ENCODE measurements at regions not wholly inside any gene's neighbourhood (a gene's known extent, or its start where the extent isn't known, plus 50 kb on each side); places are given as distances from the start of the nearest gene placed in this dataset.

DNA sequence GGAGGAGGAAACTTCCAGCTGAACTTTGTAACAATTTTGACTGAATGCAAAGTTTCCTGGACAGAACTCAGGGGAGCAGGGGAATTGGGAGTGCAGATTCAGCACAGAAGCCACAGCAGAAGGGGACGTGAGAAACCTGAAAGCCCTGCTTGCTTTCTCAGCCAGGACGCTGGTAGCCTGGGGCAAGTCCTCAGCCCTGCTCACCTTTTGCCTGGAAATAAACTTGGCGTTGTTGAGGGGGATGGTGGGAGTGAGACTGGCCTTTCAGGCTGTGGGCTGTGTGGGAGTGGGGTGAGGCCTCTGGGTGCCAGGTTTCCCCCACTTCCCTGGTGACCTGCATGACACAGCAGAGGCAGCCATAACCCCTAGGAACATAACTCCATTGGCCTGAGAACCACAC lies 238.1 kb upstream of the HS3ST5 start:
- H3K27me3 ChIP-seq (replicated peaks in 1 of 2; ENCODE audit: control insufficient read depth in 2 of 2, insufficient read depth in 2 of 2, low read length in 1 of 2): no peaks in the 10 kb centered on the region
- WGBS (ENCODE audit: insufficient coverage, insufficient replicate concordance, low lambda C conversion rate, missing lambda C conversion rate): 10% methylated on average over 3 of the region's 3 CpGs
- no peak for DNase-seq (ENCODE audit: low read depth, low spot score)
- FAIRE-seq: no peak
- BruUV-seq (replicated peaks): no TSS peak
- H3K4me3 ChIP-seq: no peak overlapping the region
- ATAC-seq: no peak
- intact Hi-C loops (cut with micrococcal nuclease; ENCODE audit: unreplicated experiment) (no loop called here), in situ Hi-C loops (cut with MboI) (no loop called here)
- no peaks in the 10 kb centered on the region for H3K36me3 ChIP-seq (ENCODE audit: control insufficient read depth in 2 of 2, insufficient read depth in 2 of 2, low read length in 1 of 2)
- no peaks in the 10 kb centered on the region for H4K20me1 ChIP-seq (ENCODE audit: control insufficient read depth, insufficient read depth)
- no peak overlapping the region for H3K9ac ChIP-seq (ENCODE audit: control insufficient read depth, insufficient read depth, low read length)
- no peak overlapping the region for H2AFZ ChIP-seq (ENCODE audit: control insufficient read depth, low read depth, low read length)
- TF ChIP-seq, protein P1, sequence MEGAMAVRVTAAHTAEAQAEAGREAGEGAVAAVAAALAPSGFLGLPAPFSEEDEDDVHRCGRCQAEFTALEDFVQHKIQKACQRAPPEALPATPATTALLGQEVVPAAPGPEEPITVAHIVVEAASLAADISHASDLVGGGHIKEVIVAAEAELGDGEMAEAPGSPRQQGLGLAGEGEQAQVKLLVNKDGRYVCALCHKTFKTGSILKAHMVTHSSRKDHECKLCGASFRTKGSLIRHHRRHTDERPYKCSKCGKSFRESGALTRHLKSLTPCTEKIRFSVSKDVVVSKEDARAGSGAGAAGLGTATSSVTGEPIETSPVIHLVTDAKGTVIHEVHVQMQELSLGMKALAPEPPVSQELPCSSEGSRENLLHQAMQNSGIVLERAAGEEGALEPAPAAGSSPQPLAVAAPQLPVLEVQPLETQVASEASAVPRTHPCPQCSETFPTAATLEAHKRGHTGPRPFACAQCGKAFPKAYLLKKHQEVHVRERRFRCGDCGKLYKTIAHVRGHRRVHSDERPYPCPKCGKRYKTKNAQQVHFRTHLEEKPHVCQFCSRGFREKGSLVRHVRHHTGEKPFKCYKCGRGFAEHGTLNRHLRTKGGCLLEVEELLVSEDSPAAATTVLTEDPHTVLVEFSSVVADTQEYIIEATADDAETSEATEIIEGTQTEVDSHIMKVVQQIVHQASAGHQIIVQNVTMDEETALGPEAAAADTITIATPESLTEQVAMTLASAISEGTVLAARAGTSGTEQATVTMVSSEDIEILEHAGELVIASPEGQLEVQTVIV (IDR thresholded peaks at IDR 0.05; ENCODE audit: borderline replicate concordance, partially characterized antibody): no peak
- TF ChIP-seq, protein P2, sequence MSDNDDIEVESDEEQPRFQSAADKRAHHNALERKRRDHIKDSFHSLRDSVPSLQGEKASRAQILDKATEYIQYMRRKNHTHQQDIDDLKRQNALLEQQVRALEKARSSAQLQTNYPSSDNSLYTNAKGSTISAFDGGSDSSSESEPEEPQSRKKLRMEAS (IDR thresholded peaks at IDR 0.05; ENCODE audit: low read depth, low read length): no peak
- TF ChIP-seq HDGF (IDR thresholded peaks at IDR 0.05): no peak
- no peak for TF ChIP-seq SIX5 (IDR thresholded peaks at IDR 0.05; ENCODE audit: low read depth, low read length, severe bottlenecking)
- TF ChIP-seq STAT3 (IDR thresholded peaks at IDR 0.05; ENCODE audit: low read depth, low read length): no peak
- TF ChIP-seq FOS (IDR thresholded peaks at IDR 0.05; ENCODE audit: borderline replicate concordance, extremely low read depth, insufficient read length): no peak
- TF ChIP-seq ESRRA (IDR thresholded peaks at IDR 0.05; ENCODE audit: low read length): no peak
- no peak for TF ChIP-seq ASH2L (IDR thresholded peaks at IDR 0.05; ENCODE audit: borderline replicate concordance, low read depth)
- no peak for TF ChIP-seq NFYA (IDR thresholded peaks at IDR 0.05; ENCODE audit: borderline replicate concordance, low read depth, low read length)
- TF ChIP-seq, protein P3, sequence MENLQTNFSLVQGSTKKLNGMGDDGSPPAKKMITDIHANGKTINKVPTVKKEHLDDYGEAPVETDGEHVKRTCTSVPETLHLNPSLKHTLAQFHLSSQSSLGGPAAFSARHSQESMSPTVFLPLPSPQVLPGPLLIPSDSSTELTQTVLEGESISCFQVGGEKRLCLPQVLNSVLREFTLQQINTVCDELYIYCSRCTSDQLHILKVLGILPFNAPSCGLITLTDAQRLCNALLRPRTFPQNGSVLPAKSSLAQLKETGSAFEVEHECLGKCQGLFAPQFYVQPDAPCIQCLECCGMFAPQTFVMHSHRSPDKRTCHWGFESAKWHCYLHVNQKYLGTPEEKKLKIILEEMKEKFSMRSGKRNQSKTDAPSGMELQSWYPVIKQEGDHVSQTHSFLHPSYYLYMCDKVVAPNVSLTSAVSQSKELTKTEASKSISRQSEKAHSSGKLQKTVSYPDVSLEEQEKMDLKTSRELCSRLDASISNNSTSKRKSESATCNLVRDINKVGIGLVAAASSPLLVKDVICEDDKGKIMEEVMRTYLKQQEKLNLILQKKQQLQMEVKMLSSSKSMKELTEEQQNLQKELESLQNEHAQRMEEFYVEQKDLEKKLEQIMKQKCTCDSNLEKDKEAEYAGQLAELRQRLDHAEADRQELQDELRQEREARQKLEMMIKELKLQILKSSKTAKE (IDR thresholded peaks at IDR 0.05; ENCODE audit: low read depth, poor library complexity, severe bottlenecking): no peak
- TF ChIP-seq, protein P4, sequence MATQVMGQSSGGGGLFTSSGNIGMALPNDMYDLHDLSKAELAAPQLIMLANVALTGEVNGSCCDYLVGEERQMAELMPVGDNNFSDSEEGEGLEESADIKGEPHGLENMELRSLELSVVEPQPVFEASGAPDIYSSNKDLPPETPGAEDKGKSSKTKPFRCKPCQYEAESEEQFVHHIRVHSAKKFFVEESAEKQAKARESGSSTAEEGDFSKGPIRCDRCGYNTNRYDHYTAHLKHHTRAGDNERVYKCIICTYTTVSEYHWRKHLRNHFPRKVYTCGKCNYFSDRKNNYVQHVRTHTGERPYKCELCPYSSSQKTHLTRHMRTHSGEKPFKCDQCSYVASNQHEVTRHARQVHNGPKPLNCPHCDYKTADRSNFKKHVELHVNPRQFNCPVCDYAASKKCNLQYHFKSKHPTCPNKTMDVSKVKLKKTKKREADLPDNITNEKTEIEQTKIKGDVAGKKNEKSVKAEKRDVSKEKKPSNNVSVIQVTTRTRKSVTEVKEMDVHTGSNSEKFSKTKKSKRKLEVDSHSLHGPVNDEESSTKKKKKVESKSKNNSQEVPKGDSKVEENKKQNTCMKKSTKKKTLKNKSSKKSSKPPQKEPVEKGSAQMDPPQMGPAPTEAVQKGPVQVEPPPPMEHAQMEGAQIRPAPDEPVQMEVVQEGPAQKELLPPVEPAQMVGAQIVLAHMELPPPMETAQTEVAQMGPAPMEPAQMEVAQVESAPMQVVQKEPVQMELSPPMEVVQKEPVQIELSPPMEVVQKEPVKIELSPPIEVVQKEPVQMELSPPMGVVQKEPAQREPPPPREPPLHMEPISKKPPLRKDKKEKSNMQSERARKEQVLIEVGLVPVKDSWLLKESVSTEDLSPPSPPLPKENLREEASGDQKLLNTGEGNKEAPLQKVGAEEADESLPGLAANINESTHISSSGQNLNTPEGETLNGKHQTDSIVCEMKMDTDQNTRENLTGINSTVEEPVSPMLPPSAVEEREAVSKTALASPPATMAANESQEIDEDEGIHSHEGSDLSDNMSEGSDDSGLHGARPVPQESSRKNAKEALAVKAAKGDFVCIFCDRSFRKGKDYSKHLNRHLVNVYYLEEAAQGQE (IDR thresholded peaks at IDR 0.05; ENCODE audit: low read depth, low read length): no peak
- no peak for TF ChIP-seq PAX8 (IDR thresholded peaks at IDR 0.05)
- no peak for TF ChIP-seq ZNF384 (IDR thresholded peaks at IDR 0.05; ENCODE audit: borderline replicate concordance, low read depth, low read length)
- TF ChIP-seq ZZZ3 (IDR thresholded peaks at IDR 0.05; ENCODE audit: control insufficient read depth, insufficient read length, low read depth): no peak
- H3K9me3 ChIP-seq (replicated peaks; ENCODE audit: control insufficient read depth, insufficient read depth, low read length): no peaks in the 10 kb centered on the region
- ChIA-PET POLR2A (no interaction called here), SMC1A (ENCODE audit: uncharacterized antibody, unreplicated experiment) (no interaction called here), RAD21 (ENCODE audit: unreplicated experiment) (no interaction called here), CTCF (no interaction called here)
- H3K4me1 ChIP-seq (ENCODE audit: control insufficient read depth, insufficient read depth, low read length): no peaks in the 10 kb centered on the region
- no peaks in the 10 kb centered on the region for H3K79me2 ChIP-seq (ENCODE audit: control insufficient read depth, insufficient read depth, low read length)
- H3K27ac ChIP-seq (ENCODE audit: control insufficient read depth, insufficient read depth): no peak overlapping the region
- H3K4me2 ChIP-seq (ENCODE audit: control insufficient read depth, insufficient read depth): no peak overlapping the region
